ENCODE measurements at regions not wholly inside any gene's neighbourhood (a gene's known extent, or its start where the extent isn't known, plus 50 kb on each side); places are given as distances from the start of the nearest gene placed in this dataset.

GRCh38 chr4:11268149-11268548 lies 160.5 kb downstream of the HS3ST1 start:
- DNase-seq (ENCODE audit: low spot score), result no peak

- no peak for DNase-seq (ENCODE audit: low spot score)
Measured at GRCh38 chr4:11264841-11265240, 163.9 kb downstream of the HS3ST1 start.

GRCh38 chr4:11264346-11264745 lies 164.3 kb downstream of the HS3ST1 start:
- DNase-seq (ENCODE audit: low spot score), result no peak

DNA sequence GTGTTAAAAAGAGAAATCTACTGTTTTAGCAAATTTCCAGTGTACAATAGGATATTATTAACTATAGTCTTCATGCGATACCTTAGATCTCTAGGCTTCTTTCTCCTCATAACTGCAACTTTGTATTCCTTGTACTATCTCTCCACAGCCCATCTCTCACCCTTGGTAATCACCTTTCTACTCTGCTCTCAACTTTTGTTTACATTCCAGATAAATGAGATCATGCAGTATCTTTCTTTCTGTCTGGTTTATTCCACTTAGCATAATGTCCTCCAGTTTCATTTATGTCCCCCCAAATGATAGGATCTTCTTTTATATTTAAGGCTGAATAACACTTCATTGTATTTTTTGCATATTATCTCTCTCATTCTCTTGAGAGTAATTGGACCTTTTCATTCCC lies 165.5 kb downstream of the HS3ST1 start:
- DNase-seq (ENCODE audit: low spot score), result no peak

DNA sequence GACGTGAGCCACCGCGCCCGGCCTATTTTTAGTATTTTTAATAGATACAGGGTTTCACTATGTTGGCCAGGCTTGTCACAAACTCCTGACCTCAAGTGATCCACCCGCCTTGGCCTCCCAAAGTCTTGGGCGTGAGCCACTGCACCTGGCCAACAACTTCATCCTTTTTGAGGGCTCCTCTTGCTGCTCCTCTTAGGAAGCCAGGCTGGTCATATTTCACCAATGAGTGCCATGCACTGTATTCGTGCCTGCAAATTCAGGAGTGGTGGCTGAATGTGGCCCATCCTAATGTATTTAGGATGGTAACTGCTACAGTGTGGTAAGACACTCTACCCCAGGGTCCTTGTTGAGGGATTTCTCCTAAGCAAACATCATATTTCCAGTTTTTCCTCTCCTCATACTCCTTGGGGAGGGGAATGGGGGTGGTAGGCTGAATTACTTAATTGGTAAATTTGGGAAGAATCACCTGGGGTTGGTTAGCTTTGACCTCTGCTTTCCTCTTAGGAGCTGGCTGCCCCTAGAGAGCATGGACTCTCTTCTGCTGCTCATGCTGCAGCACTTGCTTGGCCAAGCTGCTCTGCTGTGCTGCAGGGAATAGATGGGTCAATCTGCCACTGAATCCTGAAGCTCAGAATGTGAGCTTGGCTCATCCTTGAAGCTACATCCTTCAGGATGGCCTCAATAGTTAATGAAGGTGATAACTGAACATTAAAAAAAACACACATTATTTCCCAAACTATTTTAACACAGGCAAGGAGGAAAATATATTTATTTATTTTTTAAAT lies 167.4 kb downstream of the HS3ST1 start:
- no peak for DNase-seq (ENCODE audit: low spot score)

GRCh38 chr4:11259837-11260236 lies 168.9 kb downstream of the HS3ST1 start:
- no peak for DNase-seq (ENCODE audit: low spot score)

DNA sequence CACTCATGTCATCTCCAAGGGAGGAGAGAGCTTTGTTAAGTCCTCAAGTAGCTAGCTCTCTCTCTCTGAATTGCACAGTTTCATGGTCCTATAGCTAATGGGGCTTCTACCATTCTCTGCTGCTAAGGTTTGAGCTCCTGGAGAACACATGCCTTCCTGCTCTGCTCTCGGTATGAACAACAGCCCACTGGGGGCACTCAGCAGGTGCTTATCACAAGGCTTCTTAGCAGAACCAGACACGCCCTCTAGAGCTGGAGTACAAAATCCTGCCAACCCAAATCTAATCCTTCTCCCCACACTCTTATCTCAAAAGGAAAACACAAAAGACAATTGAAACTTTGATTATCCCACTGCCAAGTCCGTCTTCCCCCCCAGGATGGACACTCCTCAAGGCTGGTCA lies 176.5 kb downstream of the HS3ST1 start:
- no peak for DNase-seq (ENCODE audit: low spot score)

DNA sequence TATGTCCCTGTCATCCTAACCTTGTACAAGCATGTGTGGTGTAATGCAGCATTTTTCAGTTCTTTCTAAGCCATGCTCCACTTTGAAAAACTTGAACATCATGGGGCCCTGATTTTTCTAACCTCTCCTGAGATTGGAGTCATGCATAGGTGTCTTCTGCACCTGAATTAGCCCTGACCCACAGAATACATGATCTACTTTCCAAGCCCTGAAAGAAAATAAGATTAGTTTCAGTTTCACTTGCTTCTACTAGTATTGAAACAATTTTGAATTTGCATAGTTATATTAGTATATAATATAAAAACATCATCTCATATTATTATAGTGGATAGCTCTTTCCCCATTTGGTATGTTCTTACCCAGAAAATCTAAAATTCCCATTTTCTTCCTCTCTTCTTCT lies 178.2 kb downstream of the HS3ST1 start:
- no peak for DNase-seq (ENCODE audit: low spot score)

GRCh38 chr4:11232015-11232414 lies 196.7 kb downstream of the HS3ST1 start:
- no peak for DNase-seq (ENCODE audit: low spot score)

DNA sequence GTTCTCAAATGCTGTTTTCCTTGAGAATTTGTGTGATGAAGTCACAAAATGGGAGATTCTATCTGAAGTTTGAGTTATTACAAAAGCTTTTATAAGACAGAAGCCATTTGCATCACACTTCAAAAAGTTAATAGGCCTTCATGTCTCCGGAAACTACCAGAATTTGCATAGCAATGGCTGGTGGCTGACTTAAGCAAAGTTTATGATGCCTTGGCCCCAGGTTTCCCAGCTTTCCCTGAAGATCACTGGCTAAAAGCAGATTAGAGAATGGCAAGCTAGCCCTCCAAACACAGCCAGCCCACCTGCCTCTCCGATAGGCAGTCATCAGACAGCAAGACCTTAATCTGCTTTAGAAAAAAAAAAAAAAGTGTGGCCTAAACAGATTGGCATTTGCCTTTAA lies 197.8 kb downstream of the HS3ST1 start:
- no peak for DNase-seq (ENCODE audit: low spot score)

DNA sequence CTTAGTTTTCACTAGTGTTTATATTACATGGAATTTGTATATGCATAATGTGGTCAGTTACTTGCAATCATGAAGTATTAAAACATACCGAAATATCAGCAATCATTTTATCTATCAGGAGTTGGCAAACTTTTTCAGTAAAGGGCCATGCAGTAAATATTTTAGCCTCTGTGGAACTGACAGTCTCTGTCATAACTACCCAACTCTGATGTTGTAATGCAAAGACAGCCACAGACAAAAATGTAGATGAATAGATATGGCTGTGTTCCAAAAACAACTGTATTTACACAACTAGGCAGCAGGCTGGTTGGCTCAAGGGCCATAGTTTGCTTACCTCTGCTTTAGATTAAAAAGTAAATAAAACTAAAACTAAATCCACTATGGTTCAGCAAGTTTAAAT lies 200.2 kb downstream of the HS3ST1 start:
- DNase-seq (ENCODE audit: low spot score), result no peak

DNA sequence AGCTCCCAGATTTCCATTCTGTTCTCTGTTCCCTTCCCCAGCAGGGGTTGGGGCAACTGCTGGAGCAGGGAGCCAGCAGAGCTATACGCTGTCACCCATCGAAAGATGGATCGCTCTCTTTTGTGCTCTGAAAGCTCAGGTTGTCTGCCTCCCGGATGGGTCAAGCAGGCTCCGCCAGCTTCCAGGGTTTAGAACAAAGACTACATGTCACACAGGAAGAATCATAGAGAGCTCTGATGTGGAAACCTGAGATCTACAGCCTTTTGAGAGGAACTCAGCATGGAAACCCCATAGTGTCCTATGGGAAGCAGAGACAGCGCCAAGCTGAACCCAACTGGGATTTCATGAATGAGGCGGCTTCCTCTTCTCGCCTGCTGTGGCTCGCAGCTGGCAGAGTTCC lies 205.4 kb downstream of the HS3ST1 start:
- peak; percentile 5 for DNase-seq (ENCODE audit: low spot score)

- no peak for DNase-seq (ENCODE audit: low spot score)
Measured at GRCh38 chr4:11218692-11219091, 210.0 kb downstream of the HS3ST1 start.

DNA sequence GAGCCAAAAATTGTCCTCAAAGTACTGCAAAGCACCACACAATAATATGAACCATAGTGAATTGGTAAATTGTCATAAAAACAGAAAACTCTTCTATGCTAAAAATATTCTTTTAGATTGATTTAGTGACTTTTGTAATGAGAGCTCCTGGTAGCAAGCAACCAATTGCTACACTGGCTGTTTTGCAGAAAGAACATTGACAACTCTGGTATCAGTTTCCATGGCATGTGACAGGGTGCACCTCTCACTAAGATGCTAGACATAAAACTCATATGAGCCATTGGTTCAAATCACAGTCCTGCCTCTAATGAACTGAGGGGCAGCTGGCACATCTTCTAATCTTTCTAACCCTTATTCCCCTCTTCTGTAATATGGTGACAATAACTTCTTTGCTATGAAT lies 212.2 kb downstream of the HS3ST1 start:
- DNase-seq (ENCODE audit: low spot score), result no peak

DNA sequence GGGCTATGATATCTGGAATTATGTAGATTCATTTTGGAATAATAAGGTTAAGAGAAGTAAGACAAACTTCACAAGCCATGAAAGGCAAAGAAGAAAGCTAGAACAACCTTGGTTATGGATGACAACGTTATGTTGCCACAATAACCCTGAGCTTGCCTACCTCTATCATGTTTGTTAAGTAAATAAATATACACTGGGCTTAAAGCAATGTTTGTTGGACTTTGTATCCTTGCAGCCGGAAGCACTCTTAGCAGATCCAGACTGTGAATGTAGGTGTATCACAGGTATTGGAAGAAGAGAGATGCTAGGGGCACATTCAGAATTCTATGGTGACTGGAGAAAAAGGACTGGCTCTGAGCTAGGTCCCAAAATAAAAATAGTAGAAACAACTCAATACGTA lies 214.4 kb downstream of the HS3ST1 start:
- DNase-seq (ENCODE audit: low spot score), result no peak

- DNase-seq (ENCODE audit: low spot score), result no peak
Measured at GRCh38 chr4:11209826-11210225, 218.9 kb downstream of the HS3ST1 start.

DNA sequence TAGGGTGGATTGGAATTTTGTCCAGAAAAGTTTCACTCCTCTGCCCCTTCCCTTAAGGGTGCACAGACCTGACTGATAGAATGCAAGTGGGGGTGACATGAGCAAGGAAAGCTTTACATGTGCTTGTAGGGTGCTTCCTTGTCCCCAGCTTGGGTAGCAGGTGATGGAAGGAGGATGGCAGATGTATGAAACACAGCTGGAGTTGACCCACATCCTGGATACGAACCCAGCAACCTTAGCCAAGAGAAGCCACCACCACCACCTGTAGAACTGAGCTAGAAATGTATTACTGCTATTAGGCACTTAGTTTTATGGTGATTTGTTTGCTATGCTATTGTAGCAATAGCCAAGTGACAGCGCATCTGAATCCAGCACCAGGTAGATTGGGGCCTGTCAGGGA lies 227.4 kb downstream of the HS3ST1 start:
- DNase-seq (ENCODE audit: low spot score), result no peak

DNA sequence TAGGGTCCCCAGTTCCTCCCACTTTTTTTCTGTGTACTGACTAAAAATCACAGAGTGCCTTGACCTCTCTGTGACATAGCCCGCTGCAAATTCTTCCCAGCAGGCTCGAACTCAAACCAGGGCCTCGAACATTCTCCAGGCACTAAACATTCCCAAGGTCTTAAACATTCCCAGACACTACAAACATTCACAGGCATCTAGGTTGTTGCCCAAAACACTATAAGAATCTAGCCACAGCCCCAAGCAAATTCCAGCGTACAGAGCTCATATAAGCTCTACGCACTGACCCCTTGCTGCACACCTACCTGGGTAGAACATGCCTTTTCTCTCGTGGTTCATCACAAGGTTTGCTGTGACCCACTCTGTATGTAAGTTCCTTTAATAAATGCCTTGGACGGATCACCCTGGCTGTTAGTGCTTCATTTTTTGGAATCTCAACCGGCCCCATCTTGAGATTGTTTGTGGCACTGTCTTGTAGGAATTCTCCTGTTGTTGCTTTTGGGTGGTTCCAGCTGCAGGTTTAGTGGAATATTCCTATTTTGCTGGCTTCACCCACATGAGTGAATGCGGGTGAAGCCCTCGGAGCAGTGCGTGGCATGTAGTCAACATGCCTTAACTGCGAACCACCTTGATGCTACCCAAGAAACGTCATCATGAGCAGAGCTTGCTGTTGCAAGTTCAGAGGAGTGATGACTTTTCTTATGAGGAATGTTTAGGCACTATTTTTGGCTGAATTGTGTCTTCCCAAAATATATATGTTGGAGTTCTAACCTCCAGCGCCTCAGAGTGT lies 230.0 kb downstream of the HS3ST1 start:
- no peak for DNase-seq (ENCODE audit: low spot score)

DNA sequence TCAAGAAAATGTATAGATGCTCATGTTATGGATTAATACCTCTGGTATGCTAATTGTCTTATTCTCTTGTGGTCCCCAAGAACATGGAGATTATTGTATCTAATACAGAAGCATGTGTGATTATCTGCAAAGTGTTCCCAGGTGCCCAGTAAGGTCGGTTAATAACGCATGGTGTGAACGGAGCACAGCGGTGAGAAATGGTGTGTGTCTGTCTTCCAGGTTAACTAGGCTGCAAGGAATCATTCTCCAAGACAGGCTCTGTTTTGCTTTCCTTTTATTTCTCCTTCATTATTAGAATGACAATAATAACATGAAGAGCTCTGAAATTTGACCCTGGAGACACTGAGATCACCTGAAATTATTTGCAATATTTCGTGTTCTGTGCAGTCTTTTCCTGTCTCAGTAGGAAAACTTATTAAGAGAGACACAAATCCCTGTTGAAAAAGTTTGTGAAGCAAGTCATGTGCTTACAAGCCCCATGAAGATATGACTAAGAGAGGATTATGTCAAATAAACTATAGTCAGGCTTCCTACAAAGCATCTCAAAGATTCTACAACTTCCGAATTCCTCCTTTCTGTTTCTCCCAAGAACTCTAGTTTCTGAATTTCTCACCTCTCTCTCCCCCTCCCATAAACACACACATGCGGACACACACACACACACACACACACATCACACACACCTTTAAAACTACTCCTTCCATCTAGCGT lies 230.9 kb downstream of the HS3ST1 start:
- no peak for DNase-seq (ENCODE audit: low spot score)

- no peak for DNase-seq (ENCODE audit: low spot score)
Measured at GRCh38 chr4:11196927-11197522, 231.7 kb downstream of the HS3ST1 start.

DNA sequence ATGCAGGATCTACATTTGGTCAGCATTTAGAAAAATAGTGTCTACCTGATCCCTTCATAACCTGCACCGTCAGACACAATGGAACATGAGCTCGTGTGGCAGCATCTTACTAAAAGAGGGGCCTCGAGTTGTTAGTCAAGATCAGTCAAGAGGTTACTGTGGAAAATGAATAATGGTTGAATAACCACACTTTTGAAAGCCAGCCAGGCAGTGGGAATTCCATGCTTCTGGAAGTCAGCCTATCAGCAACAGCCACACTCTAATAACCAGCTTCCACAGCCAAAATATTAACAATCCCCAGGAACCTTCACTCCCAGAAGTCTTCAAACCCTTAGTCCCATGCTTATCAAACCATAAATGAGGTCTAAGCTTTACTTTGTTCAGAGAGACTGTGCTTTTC lies 234.3 kb downstream of the HS3ST1 start:
- DNase-seq (ENCODE audit: low spot score), result no peak

DNA sequence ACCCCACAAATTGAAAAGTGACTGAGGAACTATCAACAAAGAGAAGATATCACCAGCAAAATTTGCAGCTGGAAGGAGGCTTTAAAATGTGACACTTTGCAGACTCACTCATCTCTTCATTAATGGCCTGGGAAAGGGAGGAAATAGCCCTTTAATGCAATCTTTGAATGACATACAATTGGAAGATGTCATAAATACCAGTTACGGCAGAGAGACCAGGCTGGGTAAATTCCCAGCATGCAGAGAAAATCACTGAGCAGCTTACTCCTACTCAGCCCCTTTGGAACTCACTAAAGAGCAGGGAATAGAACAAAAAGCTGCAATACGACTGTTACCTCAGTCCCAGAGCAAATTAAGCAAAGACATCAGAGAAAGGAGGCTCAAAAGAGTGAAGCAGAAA lies 238.9 kb downstream of the HS3ST1 start:
- DNase-seq (ENCODE audit: low spot score), result no peak

- no peak for DNase-seq (ENCODE audit: low spot score)
Measured at GRCh38 chr4:11183356-11183740, 245.3 kb downstream of the HS3ST1 start.
